Gastroesophageal sphincter (tissue), 3 donors: ENCODE measurements at regions not wholly inside any gene's neighbourhood (a gene's known extent, or its start where the extent isn't known, plus 50 kb on each side); places are given as distances from the start of the nearest gene placed in this dataset.

ENCODE experiments used
- EP300 ChIP-seq: sonication (generic); formaldehyde crosslinking; IDR thresholded peaks from one replicate; pipeline ENCODE4 v1.6.1; 2017; ENCODE audit warnings: antibody characterized with exemption, mild to moderate bottlenecking
- POLR2A ChIP-seq, 2 donors: fragments of 450-650 bp; IDR thresholded peaks; one replicate each; pipeline ENCODE4 v1.6.1; 2017; ENCODE audit warnings: antibody characterized with exemption in 2 of 2, mild to moderate bottlenecking in 2 of 2, moderate library complexity in 1 of 2
- TF ChIP-seq, protein P1 (sequence below), 4 experiments: fragments of 200-600 bp in 2 of 4; fragments of 450-650 bp in 2 of 4; sonication (generic) in 1 of 4; IDR thresholded peaks; one replicate each; pipeline ENCODE4 v1.5.1; 2017 to 2019; ENCODE audit warnings: antibody characterized with exemption in 4 of 4, mild to moderate bottlenecking in 2 of 4, moderate library complexity in 2 of 4

DNA sequence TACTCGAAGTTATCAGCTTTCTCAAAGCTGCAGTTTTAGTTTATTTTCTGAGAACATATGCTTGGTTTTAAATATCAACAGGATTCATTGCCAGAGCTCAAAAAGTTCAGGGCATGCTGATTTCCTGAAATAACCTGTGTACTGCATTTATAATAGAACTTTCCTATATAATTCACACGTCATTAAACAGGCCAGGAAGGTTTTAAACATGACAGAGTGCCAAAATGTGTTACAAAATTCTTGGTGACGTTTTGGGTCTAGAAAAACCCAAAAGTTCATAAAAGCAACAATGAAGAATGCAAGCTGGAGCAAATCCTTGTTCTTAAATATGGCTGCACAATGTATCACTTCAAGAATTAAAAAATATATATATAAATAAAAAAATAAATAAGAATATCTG lies 1139.1 kb downstream of the CDH11 start:
- TF ChIP-seq, protein P1, sequence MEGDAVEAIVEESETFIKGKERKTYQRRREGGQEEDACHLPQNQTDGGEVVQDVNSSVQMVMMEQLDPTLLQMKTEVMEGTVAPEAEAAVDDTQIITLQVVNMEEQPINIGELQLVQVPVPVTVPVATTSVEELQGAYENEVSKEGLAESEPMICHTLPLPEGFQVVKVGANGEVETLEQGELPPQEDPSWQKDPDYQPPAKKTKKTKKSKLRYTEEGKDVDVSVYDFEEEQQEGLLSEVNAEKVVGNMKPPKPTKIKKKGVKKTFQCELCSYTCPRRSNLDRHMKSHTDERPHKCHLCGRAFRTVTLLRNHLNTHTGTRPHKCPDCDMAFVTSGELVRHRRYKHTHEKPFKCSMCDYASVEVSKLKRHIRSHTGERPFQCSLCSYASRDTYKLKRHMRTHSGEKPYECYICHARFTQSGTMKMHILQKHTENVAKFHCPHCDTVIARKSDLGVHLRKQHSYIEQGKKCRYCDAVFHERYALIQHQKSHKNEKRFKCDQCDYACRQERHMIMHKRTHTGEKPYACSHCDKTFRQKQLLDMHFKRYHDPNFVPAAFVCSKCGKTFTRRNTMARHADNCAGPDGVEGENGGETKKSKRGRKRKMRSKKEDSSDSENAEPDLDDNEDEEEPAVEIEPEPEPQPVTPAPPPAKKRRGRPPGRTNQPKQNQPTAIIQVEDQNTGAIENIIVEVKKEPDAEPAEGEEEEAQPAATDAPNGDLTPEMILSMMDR (IDR thresholded peaks at IDR 0.05): no peak
- TF ChIP-seq EP300: no peak
- TF ChIP-seq POLR2A (IDR thresholded peaks at IDR 0.05): no peak
